H1 (cell line): ENCODE measurements at regions not wholly inside any gene's neighbourhood (a gene's known extent, or its start where the extent isn't known, plus 50 kb on each side); places are given as distances from the start of the nearest gene placed in this dataset.

Experiments
- GABPA ChIP-seq: IDR thresholded peaks from 2 replicates; pipeline ENCODE4 v1.6.1; 2011; ENCODE audit warnings: mild to moderate bottlenecking, low read length, moderate library complexity, borderline replicate concordance; ENCODE audit not compliant: insufficient read depth
- JUN ChIP-seq: IDR thresholded peaks from 2 replicates; pipeline ENCODE4 v1.6.1; 2011; ENCODE audit warnings: low read depth, mild to moderate bottlenecking, improper control_type of control experiment, low read length
- MAFK ChIP-seq: IDR thresholded peaks from 2 replicates; pipeline ENCODE4 v1.6.1; 2012; ENCODE audit warnings: low read depth, mild to moderate bottlenecking, improper control_type of control experiment, low read length
- RFX5 ChIP-seq: IDR thresholded peaks from 2 replicates; pipeline ENCODE4 v1.6.1; 2011; ENCODE audit warnings: low read depth, low read length, improper control_type of control experiment, borderline replicate concordance
- TF ChIP-seq, protein P1 (sequence below), 3 experiments: IDR thresholded peaks; 1 replicate in 2 of 3; 2 replicates in 1 of 3; pipeline versions ENCODE4 v1.5.1 to v1.6.1; 2011; ENCODE audit warnings: low read length in 3 of 3, mild to moderate bottlenecking in 3 of 3, inconsistent platforms in 2 of 3, low read depth in 1 of 3, moderate library complexity in 1 of 3; ENCODE audit not compliant: insufficient read depth in 1 of 3; ENCODE audit errors: control extremely low read depth in 1 of 3

DNA sequence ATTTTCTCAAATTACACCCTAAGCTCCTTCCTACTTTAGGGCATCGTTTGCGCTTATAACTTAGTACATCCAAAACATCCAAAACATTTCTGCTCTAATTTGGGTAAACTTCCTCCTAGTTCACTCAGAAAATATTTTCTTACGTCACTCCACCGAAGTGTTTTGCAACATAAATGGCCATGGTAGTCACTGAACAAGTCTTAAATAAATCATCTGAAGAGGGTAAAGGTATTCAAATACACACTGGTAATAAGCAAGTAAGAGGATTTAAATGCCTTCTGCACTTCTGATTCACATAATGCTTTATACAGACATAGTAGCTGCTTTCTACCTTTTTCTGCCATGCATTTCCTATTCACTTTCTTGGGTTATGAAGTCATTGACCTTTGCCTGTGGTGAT is 991.9 kb downstream of the NLGN4X start:
- no peak for TF ChIP-seq MAFK
- no peak for TF ChIP-seq GABPA
- TF ChIP-seq, protein P1, sequence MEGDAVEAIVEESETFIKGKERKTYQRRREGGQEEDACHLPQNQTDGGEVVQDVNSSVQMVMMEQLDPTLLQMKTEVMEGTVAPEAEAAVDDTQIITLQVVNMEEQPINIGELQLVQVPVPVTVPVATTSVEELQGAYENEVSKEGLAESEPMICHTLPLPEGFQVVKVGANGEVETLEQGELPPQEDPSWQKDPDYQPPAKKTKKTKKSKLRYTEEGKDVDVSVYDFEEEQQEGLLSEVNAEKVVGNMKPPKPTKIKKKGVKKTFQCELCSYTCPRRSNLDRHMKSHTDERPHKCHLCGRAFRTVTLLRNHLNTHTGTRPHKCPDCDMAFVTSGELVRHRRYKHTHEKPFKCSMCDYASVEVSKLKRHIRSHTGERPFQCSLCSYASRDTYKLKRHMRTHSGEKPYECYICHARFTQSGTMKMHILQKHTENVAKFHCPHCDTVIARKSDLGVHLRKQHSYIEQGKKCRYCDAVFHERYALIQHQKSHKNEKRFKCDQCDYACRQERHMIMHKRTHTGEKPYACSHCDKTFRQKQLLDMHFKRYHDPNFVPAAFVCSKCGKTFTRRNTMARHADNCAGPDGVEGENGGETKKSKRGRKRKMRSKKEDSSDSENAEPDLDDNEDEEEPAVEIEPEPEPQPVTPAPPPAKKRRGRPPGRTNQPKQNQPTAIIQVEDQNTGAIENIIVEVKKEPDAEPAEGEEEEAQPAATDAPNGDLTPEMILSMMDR (IDR thresholded peaks at IDR 0.05; ENCODE audit: control extremely low read depth in 1 of 3, insufficient read depth in 1 of 3, low read depth in 1 of 3, low read length in 3 of 3): no peak
- no peak for TF ChIP-seq JUN
- TF ChIP-seq RFX5: no peak
